ENCODE measurements at regions not wholly inside any gene's neighbourhood (a gene's known extent, or its start where the extent isn't known, plus 50 kb on each side); places are given as distances from the start of the nearest gene placed in this dataset.
A peak's percentile ranks its signal among the peaks of the same experiment; 100 is the strongest.

GRCh38 chr16:64585367-64585766 lies 536.5 kb downstream of the CDH11 start:
- Histone ChIP-seq H3K4me1 (ENCODE audit: low read depth) (peaks cover 36% of the 10 kb centered on the region), H3K27ac (peak overlapping the region; percentile 28), H3K36me3 (no peaks in the 10 kb centered on the region), H3K4me3 (no peak overlapping the region), H3K9me3 (ENCODE audit: low read depth) (no peaks in the 10 kb centered on the region), H3K27me3 (no peaks in the 10 kb centered on the region)
- DNase-seq (ENCODE audit: low read depth in 1 of 2, low spot score in 1 of 2) = peak in 1 of 2 donors; percentile 17
- no peak for TF ChIP-seq CTCF (IDR thresholded peaks at IDR 0.05; ENCODE audit: low read depth, low read length)

GRCh38 chr16:64580558-64580957 lies 541.3 kb downstream of the CDH11 start:
- Histone ChIP-seq H3K36me3 (no peaks in the 10 kb centered on the region), H3K9me3 (ENCODE audit: low read depth) (no peaks in the 10 kb centered on the region), H3K27me3 (no peaks in the 10 kb centered on the region), H3K4me1 (ENCODE audit: low read depth) (peaks cover 16% of the 10 kb centered on the region), H3K27ac (no peak overlapping the region), H3K4me3 (no peak overlapping the region)
- no peak for DNase-seq (ENCODE audit: low read depth in 1 of 2, low spot score in 1 of 2)
- no peak for TF ChIP-seq CTCF (IDR thresholded peaks at IDR 0.05; ENCODE audit: low read depth, low read length)

GRCh38 chr16:64579712-64580111 lies 542.2 kb downstream of the CDH11 start:
- Histone ChIP-seq H3K27me3 (no peaks in the 10 kb centered on the region), H3K27ac (no peak overlapping the region), H3K9me3 (ENCODE audit: low read depth) (no peaks in the 10 kb centered on the region), H3K4me3 (no peak overlapping the region), H3K36me3 (no peaks in the 10 kb centered on the region), H3K4me1 (ENCODE audit: low read depth) (peaks cover 8% of the 10 kb centered on the region)
- TF ChIP-seq CTCF (IDR thresholded peaks at IDR 0.05; ENCODE audit: low read depth, low read length) = no peak
- no peak for DNase-seq (ENCODE audit: low read depth in 1 of 2, low spot score in 1 of 2)

- no peak for TF ChIP-seq CTCF (IDR thresholded peaks at IDR 0.05; ENCODE audit: low read depth, low read length)
- Histone ChIP-seq H3K4me1 (ENCODE audit: low read depth) (peaks cover 4% of the 10 kb centered on the region), H3K27ac (no peak overlapping the region), H3K27me3 (no peaks in the 10 kb centered on the region), H3K9me3 (ENCODE audit: low read depth) (no peaks in the 10 kb centered on the region), H3K36me3 (no peaks in the 10 kb centered on the region), H3K4me3 (no peak overlapping the region)
- DNase-seq (ENCODE audit: low read depth in 1 of 2, low spot score in 1 of 2) = peak in 1 of 2 donors; percentile 42
These were observed 576.1 kb downstream of the CDH11 start for GRCh38 chr16:64545768-64546167.

- Histone ChIP-seq H3K9me3 (ENCODE audit: low read depth) (no peaks in the 10 kb centered on the region), H3K4me1 (ENCODE audit: low read depth) (peaks cover 4% of the 10 kb centered on the region), H3K4me3 (no peak overlapping the region), H3K36me3 (no peaks in the 10 kb centered on the region), H3K27ac (no peak overlapping the region), H3K27me3 (no peaks in the 10 kb centered on the region)
- DNase-seq (ENCODE audit: low read depth in 1 of 2, low spot score in 1 of 2) = no peak
- no peak for TF ChIP-seq CTCF (IDR thresholded peaks at IDR 0.05; ENCODE audit: low read depth, low read length)
These were observed 577.0 kb downstream of the CDH11 start for GRCh38 chr16:64544859-64545258.

GRCh38 chr16:64543441-64543840 lies 578.4 kb downstream of the CDH11 start:
- TF ChIP-seq CTCF (IDR thresholded peaks at IDR 0.05; ENCODE audit: low read depth, low read length) = no peak

More at GRCh38 chr16:64543441-64543840, 578.4 kb downstream of the CDH11 start:
- H3K27me3 ChIP-seq = no peaks in the 10 kb centered on the region
- no peak for DNase-seq (ENCODE audit: low read depth in 1 of 2, low spot score in 1 of 2)
- H3K9me3 ChIP-seq (ENCODE audit: low read depth) = no peaks in the 10 kb centered on the region
- no peak overlapping the region for H3K4me3 ChIP-seq
- H3K36me3 ChIP-seq = no peaks in the 10 kb centered on the region
- peaks cover 4% of the 10 kb centered on the region for H3K4me1 ChIP-seq (ENCODE audit: low read depth)
- H3K27ac ChIP-seq = no peak overlapping the region

Data from cardiac muscle cell (in vitro differentiated cells and primary cell).